Esophagus squamous epithelium (tissue), 4 donors: ENCODE measurements at regions not wholly inside any gene's neighbourhood (a gene's known extent, or its start where the extent isn't known, plus 50 kb on each side); places are given as distances from the start of the nearest gene placed in this dataset.

ENCODE experiments used
- POLR2A ChIP-seq, 4 donors: fragments of 450-650 bp; IDR thresholded peaks; one replicate each; pipeline ENCODE4 v1.6.1; 2017; ENCODE audit warnings: antibody characterized with exemption in 4 of 4, mild to moderate bottlenecking in 4 of 4, moderate library complexity in 3 of 4
- TF ChIP-seq, protein P1 (sequence below), 6 experiments: fragments of 450-650 bp in 4 of 6; fragments of 200-600 bp in 2 of 6; sonication (generic) in 2 of 6; IDR thresholded peaks; one replicate each; pipeline ENCODE4 v1.5.1; 2016 to 2019; ENCODE audit warnings: antibody characterized with exemption in 6 of 6, mild to moderate bottlenecking in 4 of 6, moderate library complexity in 4 of 6

DNA sequence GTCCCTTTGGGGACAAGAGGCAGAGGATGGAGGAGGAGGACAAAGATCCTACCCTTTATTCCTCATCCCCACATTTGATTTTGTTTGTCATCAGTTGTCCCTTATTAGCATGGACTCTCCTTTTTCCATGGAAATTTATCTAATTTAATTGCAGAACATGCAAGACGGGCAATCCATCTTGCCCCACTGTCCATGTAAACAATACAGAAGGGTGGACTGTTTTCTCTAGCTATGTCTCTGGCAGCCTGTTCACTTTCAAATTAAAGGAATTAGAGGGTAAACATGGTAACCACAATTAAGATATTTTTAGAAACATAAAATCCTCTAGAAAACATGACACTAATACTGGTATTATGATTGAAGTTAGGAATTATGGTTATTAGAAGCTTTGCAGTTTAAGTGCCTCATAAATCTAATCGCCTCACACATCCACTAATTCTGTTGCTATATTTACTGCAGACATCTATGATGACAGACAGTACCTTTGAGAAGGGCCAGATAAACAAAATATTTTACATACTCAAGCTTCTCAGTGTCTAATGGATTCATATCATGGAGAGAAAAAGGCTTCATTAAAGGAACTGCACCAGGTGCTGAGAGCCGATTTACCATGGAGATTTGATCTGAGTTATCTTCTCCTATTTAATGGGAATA lies 215.5 kb downstream of the LNPK start:
- TF ChIP-seq, protein P1, sequence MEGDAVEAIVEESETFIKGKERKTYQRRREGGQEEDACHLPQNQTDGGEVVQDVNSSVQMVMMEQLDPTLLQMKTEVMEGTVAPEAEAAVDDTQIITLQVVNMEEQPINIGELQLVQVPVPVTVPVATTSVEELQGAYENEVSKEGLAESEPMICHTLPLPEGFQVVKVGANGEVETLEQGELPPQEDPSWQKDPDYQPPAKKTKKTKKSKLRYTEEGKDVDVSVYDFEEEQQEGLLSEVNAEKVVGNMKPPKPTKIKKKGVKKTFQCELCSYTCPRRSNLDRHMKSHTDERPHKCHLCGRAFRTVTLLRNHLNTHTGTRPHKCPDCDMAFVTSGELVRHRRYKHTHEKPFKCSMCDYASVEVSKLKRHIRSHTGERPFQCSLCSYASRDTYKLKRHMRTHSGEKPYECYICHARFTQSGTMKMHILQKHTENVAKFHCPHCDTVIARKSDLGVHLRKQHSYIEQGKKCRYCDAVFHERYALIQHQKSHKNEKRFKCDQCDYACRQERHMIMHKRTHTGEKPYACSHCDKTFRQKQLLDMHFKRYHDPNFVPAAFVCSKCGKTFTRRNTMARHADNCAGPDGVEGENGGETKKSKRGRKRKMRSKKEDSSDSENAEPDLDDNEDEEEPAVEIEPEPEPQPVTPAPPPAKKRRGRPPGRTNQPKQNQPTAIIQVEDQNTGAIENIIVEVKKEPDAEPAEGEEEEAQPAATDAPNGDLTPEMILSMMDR (IDR thresholded peaks at IDR 0.05) = no peak
- TF ChIP-seq POLR2A (IDR thresholded peaks at IDR 0.05) = no peak
